ENCODE measurements at regions not wholly inside any gene's neighbourhood (a gene's known extent, or its start where the extent isn't known, plus 50 kb on each side); places are given as distances from the start of the nearest gene placed in this dataset.

GRCh38 chr14:53896726-53897125 is 59.9 kb downstream of the BMP4 start:
- DNase-seq: no peak

- DNase-seq: no peak
Observed at GRCh38 chr14:53894456-53894855, 62.2 kb downstream of the BMP4 start.

GRCh38 chr14:53893374-53893773 is 63.3 kb downstream of the BMP4 start:
- no peak for DNase-seq

- DNase-seq: no peak
Observed at GRCh38 chr14:53890611-53891101, 66.0 kb downstream of the BMP4 start.

GRCh38 chr14:53888535-53889386 is 67.9 kb downstream of the BMP4 start:
- DNase-seq: no peak

GRCh38 chr14:53885136-53885640 is 71.4 kb downstream of the BMP4 start:
- no peak for DNase-seq

- no peak for DNase-seq
Observed at GRCh38 chr14:53884601-53885000, 72.0 kb downstream of the BMP4 start.

GRCh38 chr14:53883739-53884138 is 72.9 kb downstream of the BMP4 start:
- DNase-seq: no peak

GRCh38 chr14:53882684-53883083 is 73.9 kb downstream of the BMP4 start:
- DNase-seq: no peak

- DNase-seq: no peak
Observed at GRCh38 chr14:53881921-53882320, 74.7 kb downstream of the BMP4 start.

GRCh38 chr14:53881161-53881871 is 75.3 kb downstream of the BMP4 start:
- DNase-seq: no peak

- no peak for DNase-seq
Observed at GRCh38 chr14:53880761-53881160, 75.9 kb downstream of the BMP4 start.

- no peak for DNase-seq
Observed at GRCh38 chr14:53879747-53880146, 76.9 kb downstream of the BMP4 start.

GRCh38 chr14:53879022-53879686 is 77.5 kb downstream of the BMP4 start:
- no peak for DNase-seq

GRCh38 chr14:53875324-53875897 is 81.2 kb downstream of the BMP4 start:
- no peak for DNase-seq

GRCh38 chr14:53874704-53875103 is 81.9 kb downstream of the BMP4 start:
- no peak for DNase-seq

GRCh38 chr14:53872681-53873089 is 83.9 kb downstream of the BMP4 start:
- DNase-seq: no peak

GRCh38 chr14:53871951-53872350 is 84.7 kb downstream of the BMP4 start:
- no peak for DNase-seq

- DNase-seq: no peak
Observed at GRCh38 chr14:53871011-53871410, 85.6 kb downstream of the BMP4 start.

- DNase-seq: no peak
Observed at GRCh38 chr14:53865711-53866110, 90.9 kb downstream of the BMP4 start.

GRCh38 chr14:53861781-53862180 is 94.8 kb downstream of the BMP4 start:
- no peak for DNase-seq

GRCh38 chr14:53858345-53858684 is 98.3 kb downstream of the BMP4 start:
- DNase-seq: no peak

Data from NCI-H1417 treated with DMSO at 0.1 percent for 48 hours (cell line).